ENCODE measurements at regions not wholly inside any gene's neighbourhood (a gene's known extent, or its start where the extent isn't known, plus 50 kb on each side); places are given as distances from the start of the nearest gene placed in this dataset.
"Not testable (repeated sequence)": the region's sequence is repeated elsewhere in the genome, so short reads cannot be mapped to it uniquely, and the experiment has no call there.

DNA sequence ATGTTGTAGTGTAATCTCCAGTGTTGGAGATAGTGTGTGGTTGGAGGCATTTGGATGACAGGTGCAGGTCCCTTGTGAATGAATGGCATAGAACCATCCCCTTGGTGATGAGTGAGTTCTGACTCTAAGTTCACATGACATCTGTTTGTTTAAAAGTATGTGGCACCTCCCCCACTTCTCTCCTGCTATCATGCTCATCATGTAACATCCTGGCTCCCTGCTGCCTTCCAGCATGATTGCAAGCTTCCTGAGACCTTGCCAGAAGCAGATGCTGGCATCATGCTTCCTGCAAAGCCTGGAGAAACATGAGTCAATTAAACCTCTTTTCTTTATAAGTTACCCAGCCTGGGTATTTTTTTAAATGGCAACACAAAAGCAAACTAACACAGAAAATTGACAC lies 499.0 kb upstream of the SEMA3D start:
- H3K4me3 ChIP-seq (replicated peaks; ENCODE audit: low read depth, low read length): no peak overlapping the region
- TF ChIP-seq, protein P1, sequence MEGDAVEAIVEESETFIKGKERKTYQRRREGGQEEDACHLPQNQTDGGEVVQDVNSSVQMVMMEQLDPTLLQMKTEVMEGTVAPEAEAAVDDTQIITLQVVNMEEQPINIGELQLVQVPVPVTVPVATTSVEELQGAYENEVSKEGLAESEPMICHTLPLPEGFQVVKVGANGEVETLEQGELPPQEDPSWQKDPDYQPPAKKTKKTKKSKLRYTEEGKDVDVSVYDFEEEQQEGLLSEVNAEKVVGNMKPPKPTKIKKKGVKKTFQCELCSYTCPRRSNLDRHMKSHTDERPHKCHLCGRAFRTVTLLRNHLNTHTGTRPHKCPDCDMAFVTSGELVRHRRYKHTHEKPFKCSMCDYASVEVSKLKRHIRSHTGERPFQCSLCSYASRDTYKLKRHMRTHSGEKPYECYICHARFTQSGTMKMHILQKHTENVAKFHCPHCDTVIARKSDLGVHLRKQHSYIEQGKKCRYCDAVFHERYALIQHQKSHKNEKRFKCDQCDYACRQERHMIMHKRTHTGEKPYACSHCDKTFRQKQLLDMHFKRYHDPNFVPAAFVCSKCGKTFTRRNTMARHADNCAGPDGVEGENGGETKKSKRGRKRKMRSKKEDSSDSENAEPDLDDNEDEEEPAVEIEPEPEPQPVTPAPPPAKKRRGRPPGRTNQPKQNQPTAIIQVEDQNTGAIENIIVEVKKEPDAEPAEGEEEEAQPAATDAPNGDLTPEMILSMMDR (IDR thresholded peaks at IDR 0.05; ENCODE audit: low read length, missing control alignments): no peak
- DNase-seq (ENCODE audit: low read depth): peak; percentile 24

DNA sequence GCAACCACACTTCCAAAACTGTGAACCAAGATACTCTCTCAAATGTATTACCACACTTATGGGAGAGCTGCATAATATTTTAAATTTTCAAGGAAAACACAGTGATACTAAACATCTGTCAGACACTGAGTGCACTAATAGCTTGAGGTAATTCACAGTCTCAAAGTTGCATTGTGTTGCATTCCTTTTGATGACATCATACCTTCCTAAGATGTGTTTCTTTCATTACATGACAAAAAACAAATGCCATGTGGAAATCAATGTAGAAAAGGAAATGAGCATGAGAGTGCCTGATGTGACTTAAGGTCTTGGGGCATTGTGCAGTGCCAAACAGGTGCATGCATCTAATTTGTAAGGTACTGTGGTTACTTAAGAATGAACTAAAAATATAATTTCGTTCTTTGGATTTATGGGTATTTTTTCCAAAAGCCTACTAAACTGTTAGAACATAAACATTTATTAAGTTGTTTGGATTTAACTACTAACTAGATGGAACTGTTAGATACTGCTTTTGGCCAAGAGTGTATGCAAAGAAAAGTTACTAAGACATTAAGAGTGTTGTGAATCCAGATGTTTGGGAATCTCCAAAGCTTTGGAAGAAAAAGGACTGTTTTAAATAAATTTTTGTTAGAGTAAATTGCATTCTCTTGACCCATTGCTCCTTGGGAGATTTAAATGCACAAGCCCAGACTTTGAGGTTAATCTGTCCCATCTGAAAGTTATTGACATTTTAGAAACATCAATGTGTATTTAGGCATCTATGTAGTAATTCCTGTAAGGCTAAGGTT lies 496.2 kb upstream of the SEMA3D start:
- TF ChIP-seq, protein P1 (IDR thresholded peaks at IDR 0.05; ENCODE audit: low read length, missing control alignments): no peak
- DNase-seq (ENCODE audit: low read depth): peak; percentile 74
- no peak overlapping the region for H3K4me3 ChIP-seq (replicated peaks; ENCODE audit: low read depth, low read length)

DNA sequence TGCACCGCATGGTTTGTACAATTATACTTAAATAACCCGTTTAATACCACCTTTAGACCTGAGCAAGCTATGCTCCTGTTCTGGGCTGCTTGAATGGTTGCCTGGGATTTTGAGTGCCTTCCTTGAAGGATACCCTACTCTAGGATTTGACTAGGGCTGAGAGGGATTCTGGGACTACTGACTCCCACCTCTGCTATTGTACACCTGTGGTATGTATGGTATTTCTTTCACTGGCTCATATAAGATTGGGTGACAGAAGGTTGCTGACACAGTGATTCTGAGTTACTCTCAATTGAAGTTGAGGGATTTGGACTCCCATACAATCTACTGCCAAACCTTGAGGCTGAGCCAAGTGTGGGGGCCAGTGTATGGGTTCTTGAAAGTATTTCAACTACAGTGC lies 494.4 kb upstream of the SEMA3D start:
- no peak for DNase-seq (ENCODE audit: low read depth)
- no peak overlapping the region for H3K4me3 ChIP-seq (replicated peaks; ENCODE audit: low read depth, low read length)
- TF ChIP-seq, protein P1 (IDR thresholded peaks at IDR 0.05; ENCODE audit: low read length, missing control alignments): no peak

DNA sequence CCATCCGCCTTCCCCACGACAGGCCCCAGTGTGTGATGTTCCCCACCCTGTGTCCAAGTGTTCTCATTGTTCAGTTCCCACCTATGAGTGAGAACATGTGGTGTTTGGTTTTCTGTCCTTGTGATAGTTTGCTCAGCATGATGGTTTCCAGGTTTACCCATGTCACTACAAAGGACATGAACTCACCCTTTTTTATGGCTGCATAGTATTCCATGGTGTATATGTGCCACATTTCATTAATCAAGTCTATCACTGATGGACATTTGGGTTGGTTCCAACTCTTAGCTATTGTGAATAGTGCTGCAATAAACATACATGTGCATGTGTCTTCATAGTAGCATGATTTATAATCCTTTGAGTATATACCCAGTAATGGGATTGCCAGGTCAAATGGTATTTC lies 488.2 kb upstream of the SEMA3D start:
- not testable (repeated sequence) for H3K4me3 ChIP-seq (replicated peaks; ENCODE audit: low read depth, low read length); DNase-seq (ENCODE audit: low read depth)

DNA sequence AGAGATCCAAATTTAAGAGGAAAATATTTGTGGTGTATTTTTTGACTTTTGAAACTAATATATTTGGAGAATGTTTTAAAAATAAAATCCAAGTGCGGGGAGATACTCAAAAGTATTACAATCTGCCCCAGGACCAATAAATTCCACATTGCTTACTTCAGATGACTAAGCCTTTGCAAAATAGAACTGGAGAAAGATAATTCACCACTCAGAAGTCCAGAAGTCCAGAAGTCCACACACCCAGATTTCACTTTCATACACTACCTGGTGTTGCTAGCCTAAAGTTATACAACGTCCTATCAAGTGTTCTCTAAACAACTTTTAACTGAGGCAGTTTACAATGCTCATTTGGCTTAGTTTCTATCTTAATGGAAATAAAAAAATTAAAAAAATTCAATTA lies 487.0 kb upstream of the SEMA3D start:
- TF ChIP-seq, protein P1 (IDR thresholded peaks at IDR 0.05; ENCODE audit: low read length, missing control alignments): no peak
- DNase-seq (ENCODE audit: low read depth): no peak

DNA sequence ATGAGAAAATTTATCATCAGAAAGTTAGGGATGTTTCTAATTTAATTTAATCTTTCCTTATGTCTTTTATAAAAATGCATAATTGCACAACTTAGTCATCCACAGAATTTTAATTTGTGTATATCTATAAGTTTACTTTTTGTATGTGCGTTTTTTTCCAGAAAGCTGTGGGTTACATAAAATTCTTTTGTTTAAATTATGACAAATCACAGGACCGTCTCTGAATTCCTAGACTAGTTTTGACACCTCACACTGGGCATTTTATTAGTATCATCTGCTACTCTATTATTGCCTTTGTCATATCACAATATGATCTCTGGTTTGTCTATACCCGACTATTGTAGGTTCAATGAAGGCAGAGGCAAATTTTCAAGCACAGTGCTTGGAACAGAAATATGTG lies 482.4 kb upstream of the SEMA3D start:
- H3K4me3 ChIP-seq (replicated peaks; ENCODE audit: low read depth, low read length): no peak overlapping the region
- DNase-seq (ENCODE audit: low read depth): no peak
- TF ChIP-seq, protein P1 (IDR thresholded peaks at IDR 0.05; ENCODE audit: low read length, missing control alignments): no peak

More for the DNA sequence above, 487.0 kb upstream of the SEMA3D start:
- H3K4me3 ChIP-seq (replicated peaks; ENCODE audit: low read depth, low read length): no peak overlapping the region

DNA sequence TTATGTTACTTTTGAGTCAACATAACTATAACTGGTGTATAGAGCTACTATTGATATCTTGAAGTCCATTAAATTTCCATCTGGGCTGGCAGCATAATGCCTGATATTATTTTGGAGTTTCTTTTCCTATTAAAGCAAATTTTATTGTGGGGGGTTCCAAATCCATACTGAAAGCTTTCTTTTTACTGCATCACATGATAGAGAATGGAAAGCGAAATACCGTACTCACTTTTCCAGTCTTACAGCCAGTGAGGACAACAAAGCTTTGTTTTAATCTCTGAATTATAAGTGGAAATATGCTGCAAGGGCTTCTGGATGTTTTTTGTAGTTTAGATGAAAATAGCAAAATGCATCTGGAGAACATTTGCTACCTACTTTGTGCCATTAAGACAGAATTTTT lies 477.5 kb upstream of the SEMA3D start:
- no peak for DNase-seq (ENCODE audit: low read depth)

More for the DNA sequence above, 477.5 kb upstream of the SEMA3D start:
- TF ChIP-seq, protein P1 (IDR thresholded peaks at IDR 0.05; ENCODE audit: low read length, missing control alignments): no peak
- H3K4me3 ChIP-seq (replicated peaks; ENCODE audit: low read depth, low read length): no peak overlapping the region
